SK-N-SH treated with all-trans-retinoic acid at 6 μM for 48 hours (cell line): ENCODE measurements at regions not wholly inside any gene's neighbourhood (a gene's known extent, or its start where the extent isn't known, plus 50 kb on each side); places are given as distances from the start of the nearest gene placed in this dataset.

Experiments
- ARNTL ChIP-seq: fragments of 450-650 bp; formaldehyde crosslinking; IDR thresholded peaks from 2 replicates; pipeline ENCODE4 v1.5.0; 2020; ENCODE audit warnings: low read depth, mild to moderate bottlenecking, moderate library complexity, borderline replicate concordance
- BACH2 ChIP-seq: fragments of 250-450 bp; sonication (Bioruptor Pico); IDR thresholded peaks from 2 replicates; pipeline ENCODE4 v1.9.0; 2021; ENCODE audit warnings: mild to moderate bottlenecking, borderline replicate concordance
- CSDC2 ChIP-seq: fragments of 250-450 bp; sonication (Bioruptor Pico); IDR thresholded peaks from 2 replicates; pipeline ENCODE4 v1.5.0; 2020; ENCODE audit warnings: mild to moderate bottlenecking, moderate library complexity
- GLIS3 ChIP-seq: fragments of 250-450 bp; sonication (Bioruptor Pico); IDR thresholded peaks from 2 replicates; pipeline ENCODE4 v1.5.0; 2020; ENCODE audit warnings: mild to moderate bottlenecking, moderate library complexity
- PPARA ChIP-seq: fragments of 250-450 bp; sonication (Bioruptor Pico); IDR thresholded peaks from 2 replicates; pipeline ENCODE4 v1.5.0; 2020; ENCODE audit warnings: mild to moderate bottlenecking, borderline replicate concordance
- RARB ChIP-seq: fragments of 250-450 bp; sonication (Bioruptor Pico); IDR thresholded peaks from 2 replicates; pipeline ENCODE4 v1.8.0; 2021; ENCODE audit warnings: mild to moderate bottlenecking, moderate library complexity
- TCF4 ChIP-seq: fragments of 250-450 bp; sonication (Bioruptor Pico); IDR thresholded peaks from 2 replicates; pipeline ENCODE4 v1.8.0; 2021; ENCODE audit warnings: mild to moderate bottlenecking, moderate library complexity, borderline replicate concordance
- ZC3H10 ChIP-seq: fragments of 250-450 bp; sonication (Bioruptor Pico); IDR thresholded peaks from 2 replicates; pipeline ENCODE4 v1.5.1; 2021; ENCODE audit warnings: mild to moderate bottlenecking, moderate library complexity
- ZFP3 ChIP-seq: fragments of 250-450 bp; sonication (Bioruptor Pico); IDR thresholded peaks from 2 replicates; pipeline ENCODE4 v1.5.0; 2020; ENCODE audit warnings: mild to moderate bottlenecking, moderate library complexity
- TF ChIP-seq, protein P1 (sequence below): fragments of 250-450 bp; sonication (Bioruptor Pico); IDR thresholded peaks from 2 replicates; pipeline ENCODE4 v1.8.0; 2020; ENCODE audit warnings: mild to moderate bottlenecking, moderate library complexity, borderline replicate concordance
- TF ChIP-seq, protein P2 (sequence below): fragments of 250-450 bp; sonication (Bioruptor Pico); IDR thresholded peaks from 2 replicates; pipeline ENCODE4 v1.8.0; 2021; ENCODE audit warnings: low read depth, mild to moderate bottlenecking, moderate library complexity, borderline replicate concordance

DNA sequence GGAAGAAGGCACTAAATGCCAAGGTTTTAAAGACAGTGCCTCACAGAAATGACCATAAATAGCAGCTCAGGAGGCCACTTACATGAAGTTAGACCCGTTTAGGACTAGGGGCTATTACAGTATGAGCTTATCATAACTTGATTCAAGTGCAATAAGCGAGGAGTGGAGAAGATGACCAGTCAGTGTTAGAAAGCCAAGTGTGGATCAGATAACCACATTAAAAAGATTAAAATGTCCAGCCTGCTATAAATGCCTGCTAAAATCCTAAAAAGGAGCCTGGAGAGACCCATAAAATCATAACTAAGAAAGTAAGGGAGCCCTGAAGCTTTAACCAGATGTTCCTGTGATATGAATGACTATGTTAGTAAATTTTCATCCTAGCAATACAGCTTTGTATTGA is 117.5 kb upstream of the ZNF521 start:
- no peak for TF ChIP-seq CSDC2 (CRISPR knock-in tag)
- no peak for TF ChIP-seq TCF4 (CRISPR knock-in tag)
- TF ChIP-seq, protein P1, sequence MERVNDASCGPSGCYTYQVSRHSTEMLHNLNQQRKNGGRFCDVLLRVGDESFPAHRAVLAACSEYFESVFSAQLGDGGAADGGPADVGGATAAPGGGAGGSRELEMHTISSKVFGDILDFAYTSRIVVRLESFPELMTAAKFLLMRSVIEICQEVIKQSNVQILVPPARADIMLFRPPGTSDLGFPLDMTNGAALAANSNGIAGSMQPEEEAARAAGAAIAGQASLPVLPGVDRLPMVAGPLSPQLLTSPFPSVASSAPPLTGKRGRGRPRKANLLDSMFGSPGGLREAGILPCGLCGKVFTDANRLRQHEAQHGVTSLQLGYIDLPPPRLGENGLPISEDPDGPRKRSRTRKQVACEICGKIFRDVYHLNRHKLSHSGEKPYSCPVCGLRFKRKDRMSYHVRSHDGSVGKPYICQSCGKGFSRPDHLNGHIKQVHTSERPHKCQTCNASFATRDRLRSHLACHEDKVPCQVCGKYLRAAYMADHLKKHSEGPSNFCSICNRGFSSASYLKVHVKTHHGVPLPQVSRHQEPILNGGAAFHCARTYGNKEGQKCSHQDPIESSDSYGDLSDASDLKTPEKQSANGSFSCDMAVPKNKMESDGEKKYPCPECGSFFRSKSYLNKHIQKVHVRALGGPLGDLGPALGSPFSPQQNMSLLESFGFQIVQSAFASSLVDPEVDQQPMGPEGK (CRISPR knock-in tag), result no peak
- no peak for TF ChIP-seq RARB (CRISPR knock-in tag)
- TF ChIP-seq ZC3H10, result no peak
- no peak for TF ChIP-seq ZFP3
- no peak for TF ChIP-seq BACH2
- TF ChIP-seq ARNTL (CRISPR knock-in tag), result no peak
- TF ChIP-seq, protein P2, sequence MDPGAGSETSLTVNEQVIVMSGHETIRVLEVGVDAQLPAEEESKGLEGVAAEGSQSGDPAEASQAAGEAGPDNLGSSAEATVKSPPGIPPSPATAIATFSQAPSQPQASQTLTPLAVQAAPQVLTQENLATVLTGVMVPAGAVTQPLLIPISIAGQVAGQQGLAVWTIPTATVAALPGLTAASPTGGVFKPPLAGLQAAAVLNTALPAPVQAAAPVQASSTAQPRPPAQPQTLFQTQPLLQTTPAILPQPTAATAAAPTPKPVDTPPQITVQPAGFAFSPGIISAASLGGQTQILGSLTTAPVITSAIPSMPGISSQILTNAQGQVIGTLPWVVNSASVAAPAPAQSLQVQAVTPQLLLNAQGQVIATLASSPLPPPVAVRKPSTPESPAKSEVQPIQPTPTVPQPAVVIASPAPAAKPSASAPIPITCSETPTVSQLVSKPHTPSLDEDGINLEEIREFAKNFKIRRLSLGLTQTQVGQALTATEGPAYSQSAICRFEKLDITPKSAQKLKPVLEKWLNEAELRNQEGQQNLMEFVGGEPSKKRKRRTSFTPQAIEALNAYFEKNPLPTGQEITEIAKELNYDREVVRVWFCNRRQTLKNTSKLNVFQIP (CRISPR knock-in tag), result no peak
- TF ChIP-seq GLIS3 (CRISPR knock-in tag), result no peak
- no peak for TF ChIP-seq PPARA (CRISPR knock-in tag)
